Caco-2 (cell line): ENCODE measurements at regions not wholly inside any gene's neighbourhood (a gene's known extent, or its start where the extent isn't known, plus 50 kb on each side); places are given as distances from the start of the nearest gene placed in this dataset.

ENCODE experiments used
- BruUV-seq: library from RNA; stranded (reverse); fragments of 400-500 nt; replicated peaks from 2 replicates; lab custom pipeline; 2021; lab: Mats Ljungman, UMichigan
- CTCF ChIA-PET: fragments of 300-600 bp; sonication (Branson Sonifier 250); formaldehyde crosslinking; loops from one replicate; lab custom pipeline; 2022; ENCODE audit warnings: antibody characterized with exemption; lab: Charles Lee
- POLR2A ChIA-PET: fragments of 300-600 bp; sonication (Branson Sonifier 250); formaldehyde crosslinking; loops from one replicate; lab custom pipeline; 2022; ENCODE audit warnings: antibody characterized with exemption; lab: Charles Lee
- DNase-seq, 2 experiments: peaks; one replicate each; pipeline versions ENCODE4 v3.0.0 to v3.0.0-alpha.2; 2020 to 2022
- H3K27me3 ChIP-seq: replicated peaks from 2 replicates; pipeline ENCODE4 v1.6.0; 2011; ENCODE audit warnings: low read length; ENCODE audit not compliant: control insufficient read depth, insufficient read depth
- H3K36me3 ChIP-seq: 2 replicates; pipeline ENCODE4 v1.5.1; 2011; ENCODE audit warnings: low read length; ENCODE audit not compliant: control insufficient read depth, insufficient read depth
- H3K4me1 ChIP-seq: fragments of 250-450 bp; sonication (Bioruptor Pico); 2 replicates; pipeline ENCODE4 v1.5.1; 2020; ENCODE audit warnings: mild to moderate bottlenecking
- H3K4me3 ChIP-seq: 2 replicates; pipeline ENCODE4 v1.5.1; 2011; ENCODE audit warnings: low read depth, mild to moderate bottlenecking, control low read depth, low read length
- H3K9me3 ChIP-seq: fragments of 250-450 bp; sonication (Bioruptor Pico); 2 replicates; pipeline ENCODE4 v1.5.1; 2020; ENCODE audit warnings: mild to moderate bottlenecking, moderate library complexity
- H3K27ac Mint-ChIP-seq: one replicate; pipeline ENCODE4 v1.8.0; 2022; ENCODE audit warnings: mixed read lengths; ENCODE audit not compliant: unreplicated experiment
- H3K27me3 Mint-ChIP-seq: one replicate; pipeline ENCODE4 v1.8.0; 2022; ENCODE audit warnings: mixed read lengths; ENCODE audit not compliant: insufficient read depth, unreplicated experiment
- H3K36me3 Mint-ChIP-seq: one replicate; pipeline ENCODE4 v1.8.0; 2022; ENCODE audit warnings: mild to moderate bottlenecking, mixed read lengths; ENCODE audit not compliant: insufficient read depth, unreplicated experiment
- H3K4me1 Mint-ChIP-seq: one replicate; pipeline ENCODE4 v1.8.0; 2022; ENCODE audit warnings: low read depth, mixed read lengths; ENCODE audit not compliant: unreplicated experiment
- H3K4me3 Mint-ChIP-seq: one replicate; pipeline ENCODE4 v1.8.0; 2022; ENCODE audit warnings: mild to moderate bottlenecking, moderate library complexity, mixed read lengths; ENCODE audit not compliant: unreplicated experiment
- H3K9me3 Mint-ChIP-seq: one replicate; pipeline ENCODE4 v1.8.0; 2022; ENCODE audit warnings: mixed read lengths; ENCODE audit not compliant: unreplicated experiment
- intact Hi-C: fragments of 100-400 bp; cut with micrococcal nuclease; formaldehyde crosslinking; loops from one replicate; pipeline ENCODE4 v1.10.0; 2022; ENCODE audit not compliant: unreplicated experiment
- TF ChIP-seq, protein P1 (sequence below), 2 experiments: fragments of 200-600 bp in 1 of 2; IDR thresholded peaks; 1 replicate in 1 of 2; 2 replicates in 1 of 2; pipeline versions ENCODE4 v1.5.1 to v1.8.0; 2011 to 2022; ENCODE audit warnings: antibody characterized with exemption in 1 of 2, control low read depth in 1 of 2, inconsistent platforms in 1 of 2, low read depth in 1 of 2, low read length in 1 of 2, mild to moderate bottlenecking in 1 of 2, moderate library complexity in 1 of 2; ENCODE audit not compliant: insufficient read depth in 1 of 2, severe bottlenecking in 1 of 2, unreplicated experiment in 1 of 2

DNA sequence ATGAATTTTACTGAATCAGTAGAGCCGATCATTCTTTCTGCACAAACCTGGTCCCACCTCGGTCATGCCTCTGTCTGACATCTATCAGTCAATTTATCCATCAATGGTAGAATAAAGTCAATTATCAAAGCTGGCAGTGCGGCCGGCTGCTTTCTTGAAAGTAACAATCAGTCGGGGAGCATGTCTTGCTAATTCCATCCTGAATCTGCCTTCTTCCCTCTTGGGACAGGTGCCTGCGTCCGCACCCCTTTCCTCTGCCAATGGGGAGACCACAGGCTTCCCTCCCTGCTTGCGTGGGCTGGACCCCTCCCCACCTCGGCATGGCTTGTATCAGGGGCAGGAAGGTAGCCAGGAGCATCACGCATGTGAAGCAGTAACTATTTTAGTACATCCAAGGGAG is 962.9 kb downstream of the BRD1 start:
- Mint-ChIP-seq H3K36me3 (peaks cover 5% of the 10 kb centered on the region), H3K4me3 (no peak overlapping the region), H3K9me3 (peaks cover 9% of the 10 kb centered on the region), H3K4me1 (no peaks in the 10 kb centered on the region), H3K27me3 (peaks cover 11% of the 10 kb centered on the region), H3K27ac (no peak overlapping the region)
- H3K36me3 ChIP-seq = no peaks in the 10 kb centered on the region
- ChIA-PET CTCF (no interaction called here), POLR2A (no interaction called here)
- no peaks in the 10 kb centered on the region for H3K4me1 ChIP-seq
- BruUV-seq = no TSS peak
- peak in 1 of 2 experiments; percentile 3 for DNase-seq
- TF ChIP-seq, protein P1, sequence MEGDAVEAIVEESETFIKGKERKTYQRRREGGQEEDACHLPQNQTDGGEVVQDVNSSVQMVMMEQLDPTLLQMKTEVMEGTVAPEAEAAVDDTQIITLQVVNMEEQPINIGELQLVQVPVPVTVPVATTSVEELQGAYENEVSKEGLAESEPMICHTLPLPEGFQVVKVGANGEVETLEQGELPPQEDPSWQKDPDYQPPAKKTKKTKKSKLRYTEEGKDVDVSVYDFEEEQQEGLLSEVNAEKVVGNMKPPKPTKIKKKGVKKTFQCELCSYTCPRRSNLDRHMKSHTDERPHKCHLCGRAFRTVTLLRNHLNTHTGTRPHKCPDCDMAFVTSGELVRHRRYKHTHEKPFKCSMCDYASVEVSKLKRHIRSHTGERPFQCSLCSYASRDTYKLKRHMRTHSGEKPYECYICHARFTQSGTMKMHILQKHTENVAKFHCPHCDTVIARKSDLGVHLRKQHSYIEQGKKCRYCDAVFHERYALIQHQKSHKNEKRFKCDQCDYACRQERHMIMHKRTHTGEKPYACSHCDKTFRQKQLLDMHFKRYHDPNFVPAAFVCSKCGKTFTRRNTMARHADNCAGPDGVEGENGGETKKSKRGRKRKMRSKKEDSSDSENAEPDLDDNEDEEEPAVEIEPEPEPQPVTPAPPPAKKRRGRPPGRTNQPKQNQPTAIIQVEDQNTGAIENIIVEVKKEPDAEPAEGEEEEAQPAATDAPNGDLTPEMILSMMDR (IDR thresholded peaks at IDR 0.05; ENCODE audit: insufficient read depth in 1 of 2, low read depth in 1 of 2, low read length in 1 of 2, severe bottlenecking in 1 of 2, unreplicated experiment in 1 of 2) = no peak
- intact Hi-C loops = no loop called here
- H3K4me3 ChIP-seq = no peak overlapping the region
- no peaks in the 10 kb centered on the region for H3K27me3 ChIP-seq
- no peaks in the 10 kb centered on the region for H3K9me3 ChIP-seq

DNA sequence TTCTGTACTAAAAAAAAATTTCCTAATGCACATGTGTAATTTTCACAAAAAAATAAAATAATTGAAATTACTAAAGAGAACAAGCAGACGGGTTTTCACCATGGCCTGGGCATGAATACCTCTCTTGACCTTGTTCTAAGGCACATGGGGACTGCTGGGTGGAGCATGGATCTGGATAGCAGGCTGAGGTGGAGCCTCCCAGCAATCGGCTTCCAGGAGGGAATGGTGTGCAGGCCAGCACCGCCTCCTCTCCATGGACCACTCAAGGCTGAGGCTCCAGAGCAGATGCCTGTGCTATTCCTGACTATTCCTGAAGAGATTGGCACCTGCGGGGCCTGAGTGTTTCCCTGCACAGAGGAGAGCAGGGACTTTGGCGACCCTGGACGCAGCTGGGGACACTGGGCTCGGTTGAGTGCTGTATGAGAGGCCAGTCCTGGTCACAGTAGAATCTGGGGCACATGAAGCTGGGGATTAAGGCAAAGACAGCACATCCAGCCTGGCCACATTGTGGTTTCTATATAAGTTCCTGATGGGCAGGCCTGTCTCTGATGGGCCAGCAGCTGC is 963.6 kb downstream of the BRD1 start:
- TF ChIP-seq, protein P1 (IDR thresholded peaks at IDR 0.05; ENCODE audit: insufficient read depth in 1 of 2, low read depth in 1 of 2, low read length in 1 of 2, severe bottlenecking in 1 of 2, unreplicated experiment in 1 of 2) = no peak
- intact Hi-C loops = no loop called here

DNA sequence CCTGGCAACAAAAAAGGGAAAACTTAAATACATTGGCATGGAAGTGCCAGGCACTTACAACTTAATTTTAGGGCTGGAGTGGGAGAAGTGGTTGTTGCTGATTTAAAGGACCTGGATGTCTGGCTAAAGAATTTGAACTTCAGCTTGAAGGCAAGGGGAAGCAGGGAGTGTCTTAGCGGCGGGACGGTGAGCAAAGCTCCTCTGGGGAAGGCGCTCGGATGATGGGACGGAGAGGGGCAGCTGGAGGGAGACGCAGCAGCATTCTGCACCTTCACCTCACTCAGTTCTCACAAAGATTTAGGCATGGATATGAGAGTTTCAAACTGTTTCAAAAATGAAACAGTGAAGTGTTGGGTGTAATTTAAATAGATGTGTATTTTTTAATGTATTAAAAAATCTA is 967.1 kb downstream of the BRD1 start:
- DNase-seq = peak in 1 of 2 experiments; percentile 3

More for the DNA sequence above, 963.6 kb downstream of the BRD1 start:
- Mint-ChIP-seq H3K27me3 (peaks cover 14% of the 10 kb centered on the region), H3K4me1 (no peaks in the 10 kb centered on the region), H3K9me3 (peaks cover 9% of the 10 kb centered on the region), H3K4me3 (no peak overlapping the region), H3K27ac (no peak overlapping the region), H3K36me3 (peaks cover 5% of the 10 kb centered on the region)
- Histone ChIP-seq H3K27me3 (no peaks in the 10 kb centered on the region), H3K4me1 (no peaks in the 10 kb centered on the region), H3K9me3 (no peaks in the 10 kb centered on the region), H3K36me3 (no peaks in the 10 kb centered on the region), H3K4me3 (no peak overlapping the region)
- peak in 1 of 2 experiments; percentile 7 for DNase-seq
- ChIA-PET CTCF (no interaction called here), POLR2A (no interaction called here)
- BruUV-seq = no TSS peak

More for the DNA sequence above, 967.1 kb downstream of the BRD1 start:
- no peaks in the 10 kb centered on the region for H3K4me1 ChIP-seq
- intact Hi-C loops = no loop called here
- Mint-ChIP-seq H3K9me3 (peaks cover 20% of the 10 kb centered on the region), H3K36me3 (peaks cover 5% of the 10 kb centered on the region), H3K4me1 (no peaks in the 10 kb centered on the region), H3K27me3 (peaks cover 24% of the 10 kb centered on the region), H3K27ac (no peak overlapping the region), H3K4me3 (no peak overlapping the region)
- H3K27me3 ChIP-seq = no peaks in the 10 kb centered on the region
- ChIA-PET CTCF (no interaction called here), POLR2A (no interaction called here)
- TF ChIP-seq, protein P1 (IDR thresholded peaks at IDR 0.05; ENCODE audit: insufficient read depth in 1 of 2, low read depth in 1 of 2, low read length in 1 of 2, severe bottlenecking in 1 of 2, unreplicated experiment in 1 of 2) = no peak
- no peaks in the 10 kb centered on the region for H3K9me3 ChIP-seq
- H3K4me3 ChIP-seq = no peak overlapping the region
- H3K36me3 ChIP-seq = no peaks in the 10 kb centered on the region
- BruUV-seq = no TSS peak
